A673 (cell line): ENCODE measurements at regions not wholly inside any gene's neighbourhood (a gene's known extent, or its start where the extent isn't known, plus 50 kb on each side); places are given as distances from the start of the nearest gene placed in this dataset.

Experiments
- BruUV-seq: library from RNA; stranded (reverse); fragments of 400-500 nt; replicated peaks from 2 replicates; lab custom pipeline; 2021; lab: Mats Ljungman, UMichigan
- CTCF ChIA-PET: fragments of 300-600 bp; sonication (Branson Sonifier 250); formaldehyde crosslinking; loops from one replicate; lab custom pipeline; 2022; ENCODE audit warnings: antibody characterized with exemption; lab: Charles Lee
- POLR2A ChIA-PET: fragments of 300-600 bp; sonication (Branson Sonifier 250); formaldehyde crosslinking; loops from one replicate; lab custom pipeline; 2022; ENCODE audit warnings: antibody characterized with exemption; ENCODE audit not compliant: low non-redundant PET; lab: Charles Lee
- DNase-seq: peaks from one replicate; pipeline ENCODE4 v3.0.0-alpha.2; 2015; ENCODE audit warnings: low spot score
- H3K27ac ChIP-seq: fragments of 200-600 bp; sonication (generic); 2 replicates; pipeline ENCODE4 v1.5.1; 2016; ENCODE audit warnings: mixed run types, low read depth, mild to moderate bottlenecking, mixed read lengths, antibody characterized with exemption, low read length; ENCODE audit not compliant: poor library complexity, severe bottlenecking
- H3K27me3 ChIP-seq: fragments of 200-600 bp; sonication (generic); replicated peaks from 2 replicates; pipeline ENCODE4 v1.6.1; 2017; ENCODE audit warnings: mixed run types, low read depth, mild to moderate bottlenecking, mixed read lengths, antibody characterized with exemption, low read length; ENCODE audit not compliant: insufficient read depth, poor library complexity
- H3K36me3 ChIP-seq: fragments of 200-600 bp; sonication (generic); 2 replicates; pipeline ENCODE4 v1.6.1; 2016; ENCODE audit warnings: mixed run types, mild to moderate bottlenecking, mixed read lengths, antibody characterized with exemption, low read length; ENCODE audit not compliant: insufficient read depth, poor library complexity, severe bottlenecking
- H3K4me1 ChIP-seq: fragments of 200-600 bp; sonication (generic); 2 replicates; pipeline ENCODE4 v1.6.1; 2017; ENCODE audit warnings: mixed run types, mild to moderate bottlenecking, mixed read lengths, antibody characterized with exemption, low read length; ENCODE audit not compliant: insufficient read depth, poor library complexity, severe bottlenecking
- H3K4me3 ChIP-seq: fragments of 200-600 bp; sonication (generic); 2 replicates; pipeline ENCODE4 v1.5.1; 2016; ENCODE audit warnings: low read depth, mixed run types, mild to moderate bottlenecking, mixed read lengths, low read length; ENCODE audit not compliant: poor library complexity, severe bottlenecking
- H3K9me3 ChIP-seq: fragments of 200-600 bp; sonication (generic); 2 replicates; pipeline ENCODE4 v1.6.1; 2016; ENCODE audit warnings: mixed run types, low read depth, mild to moderate bottlenecking, mixed read lengths, antibody characterized with exemption, low read length; ENCODE audit not compliant: poor library complexity, severe bottlenecking
- CTCF ChIP-seq: fragments of 300-800, 200-600 bp; sonication (generic); conservative IDR thresholded peaks from 2 replicates; pipeline ENCODE4 v1.5.1; 2017; ENCODE audit warnings: low read depth, mild to moderate bottlenecking, antibody characterized with exemption, low read length, moderate library complexity, mixed read lengths
- EZH2 ChIP-seq: fragments of 200-600 bp; sonication (generic); IDR thresholded peaks from 2 replicates; pipeline ENCODE4 v1.6.1; 2017; ENCODE audit warnings: borderline replicate concordance, low read depth, mild to moderate bottlenecking, mixed read lengths, antibody characterized with exemption, low read length; ENCODE audit not compliant: poor library complexity, severe bottlenecking
- intact Hi-C: fragments of 100-400 bp; cut with micrococcal nuclease; formaldehyde crosslinking; loops from one replicate; pipeline ENCODE4 v1.10.0; 2022; ENCODE audit not compliant: unreplicated experiment

DNA sequence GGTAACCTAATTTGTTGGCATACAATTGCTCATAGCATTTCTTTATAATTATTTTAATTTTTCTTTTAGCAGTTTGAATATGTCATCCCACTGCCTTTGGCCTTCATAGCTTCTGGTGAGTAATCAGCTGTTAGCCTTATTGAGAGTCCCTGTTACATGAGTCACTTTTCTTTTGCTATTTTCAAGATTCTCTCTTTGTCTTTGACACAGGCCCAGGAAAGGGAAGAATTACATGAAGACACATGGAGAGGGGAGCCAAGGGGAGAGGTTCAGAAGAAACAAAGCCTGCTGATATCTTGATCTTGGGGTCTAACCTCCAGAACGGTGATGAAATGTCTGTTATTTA, 418.2 kb downstream of the METTL15 start:
- Histone ChIP-seq H3K4me1 (no peaks in the 10 kb centered on the region), H3K27ac (no peak overlapping the region), H3K36me3 (no peaks in the 10 kb centered on the region), H3K4me3 (no peak overlapping the region), H3K27me3 (peaks cover 8% of the 10 kb centered on the region), H3K9me3 (peaks cover 24% of the 10 kb centered on the region)
- ChIA-PET CTCF (no interaction called here), POLR2A (no interaction called here)
- TF ChIP-seq CTCF, result no peak
- no TSS peak for BruUV-seq
- intact Hi-C loops, result loop anchor here (5.0 kb wide), 3 partner anchors 171 to 689 kb away; partner anchors contain the start of genes KIF18A and METTL15
- peak; percentile 44 for DNase-seq

DNA sequence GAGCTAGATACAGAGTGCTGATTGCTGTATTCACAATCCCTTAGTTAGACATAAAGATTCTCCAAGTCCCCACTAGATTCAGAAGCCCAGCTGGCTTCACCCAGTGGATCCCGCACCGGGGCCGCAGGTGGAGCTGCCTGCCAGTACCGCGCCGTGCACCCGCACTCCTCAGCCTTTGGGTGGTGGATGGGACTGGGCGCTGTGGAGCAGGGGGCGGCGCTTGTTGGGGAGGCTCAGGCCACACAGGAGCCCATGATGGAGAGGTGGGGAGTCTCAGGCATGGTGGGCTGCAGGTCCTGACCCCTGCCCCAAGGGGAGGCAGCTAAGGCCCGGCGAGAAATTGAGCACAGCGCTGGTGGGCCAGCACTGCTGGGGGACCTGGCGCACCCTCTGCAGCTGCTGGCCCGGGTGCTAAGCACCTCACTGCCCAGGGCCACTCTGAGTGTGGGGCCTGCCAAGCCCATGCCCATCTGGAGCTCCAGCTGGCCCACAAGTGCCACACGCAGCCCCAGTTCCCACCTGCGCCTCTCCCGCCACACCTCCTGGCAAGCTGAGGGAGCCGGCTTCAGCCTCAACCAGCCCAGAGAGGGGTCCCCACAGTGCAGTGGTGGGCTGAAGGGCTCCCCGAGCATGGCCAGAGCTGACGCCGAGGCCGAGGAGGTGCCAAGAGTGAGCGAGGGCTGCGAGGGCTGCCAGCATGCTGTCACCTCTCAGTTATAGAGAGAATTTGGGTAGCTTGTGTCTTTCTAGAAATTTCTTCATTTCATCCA, 417.6 kb downstream of the METTL15 start:
- CTCF ChIA-PET, result no interaction called here
- BruUV-seq, result no TSS peak
- no peaks in the 10 kb centered on the region for H3K4me1 ChIP-seq

DNA sequence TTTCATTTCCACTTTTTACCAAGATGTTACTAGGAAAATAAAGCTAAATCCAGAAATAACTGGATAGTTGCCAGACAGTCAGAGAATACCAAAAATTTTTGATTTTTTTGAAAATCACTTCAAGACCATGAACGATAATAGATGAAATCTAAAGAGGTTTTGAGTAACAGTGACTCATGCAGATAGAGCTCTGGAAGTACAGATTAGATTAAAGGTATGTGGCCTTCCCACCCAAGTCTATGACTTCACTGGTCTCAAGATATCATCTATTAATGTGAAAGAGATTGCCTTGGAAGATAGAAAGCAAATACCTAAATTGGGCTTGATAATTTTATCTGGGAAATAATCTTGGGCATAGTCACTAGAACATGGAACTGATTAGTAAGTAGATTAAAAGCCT, 415.9 kb downstream of the METTL15 start:
- H3K9me3 ChIP-seq, result peaks cover 24% of the 10 kb centered on the region
- no peaks in the 10 kb centered on the region for H3K4me1 ChIP-seq
- no peak for DNase-seq
- H3K27me3 ChIP-seq, result no peaks in the 10 kb centered on the region
- intact Hi-C loops, result no loop called here
- ChIA-PET POLR2A (no interaction called here), CTCF (interaction anchor here (0.7 kb wide), 1 partner anchor 514 kb away, joined by 4 read pairs; no protein-coding TSS in a partner anchor)
- no peak for TF ChIP-seq CTCF
- TF ChIP-seq EZH2, result no peak
- BruUV-seq, result no TSS peak
- no peak overlapping the region for H3K27ac ChIP-seq
- H3K36me3 ChIP-seq, result no peaks in the 10 kb centered on the region
- no peak overlapping the region for H3K4me3 ChIP-seq

More for the DNA sequence above, 417.6 kb downstream of the METTL15 start:
- Histone ChIP-seq H3K9me3 (peaks cover 24% of the 10 kb centered on the region), H3K27me3 (peaks cover 2% of the 10 kb centered on the region), H3K4me3 (no peak overlapping the region), H3K36me3 (no peaks in the 10 kb centered on the region), H3K27ac (no peak overlapping the region)
- DNase-seq, result no peak
- POLR2A ChIA-PET, result no interaction called here
- TF ChIP-seq EZH2 (no peak), CTCF (no peak)
- intact Hi-C loops, result loop anchor here (5.0 kb wide), 3 partner anchors 171 to 689 kb away; partner anchors contain the start of genes KIF18A and METTL15
